ENCODE measurements at regions not wholly inside any gene's neighbourhood (a gene's known extent, or its start where the extent isn't known, plus 50 kb on each side); places are given as distances from the start of the nearest gene placed in this dataset.

DNA sequence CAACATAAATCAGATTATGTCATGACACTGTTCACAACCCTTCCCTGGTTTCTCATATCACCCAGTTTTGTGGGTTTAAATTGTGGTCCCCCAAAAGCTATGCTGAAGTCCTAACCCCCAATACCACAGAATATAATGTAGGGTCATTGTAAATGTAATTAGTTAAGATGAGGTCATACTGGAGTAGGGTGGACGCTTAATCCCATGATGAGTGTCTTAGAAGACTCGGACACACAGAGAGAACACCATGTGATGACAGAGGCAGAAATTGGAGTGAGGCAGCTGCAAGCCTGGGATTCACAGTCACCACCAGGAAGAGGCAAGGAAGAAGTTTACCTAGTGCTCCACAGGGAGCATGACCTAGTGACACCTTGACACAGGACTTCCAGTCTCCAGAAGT is 197.8 kb downstream of the SALL1 start:
- DNase-seq, result no peak

DNA sequence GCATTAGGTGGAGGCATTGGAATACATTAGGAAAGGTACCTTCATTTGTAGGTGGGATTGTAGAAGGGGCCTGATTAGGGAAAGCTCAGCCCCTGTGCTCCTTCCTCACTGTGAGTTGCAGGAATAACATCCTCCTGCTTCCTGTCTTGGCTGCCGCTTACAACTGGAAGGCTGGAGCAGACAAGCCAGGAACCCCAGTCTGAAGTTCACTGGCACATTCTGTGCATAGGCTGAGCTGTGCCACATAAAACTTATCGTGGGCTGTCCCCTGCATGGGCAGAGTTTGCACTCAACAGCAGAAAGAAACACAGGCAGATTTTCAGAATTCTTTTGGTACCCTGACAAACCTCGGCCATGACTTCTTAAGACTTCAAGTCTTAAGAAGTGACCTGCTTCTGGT is 200.1 kb downstream of the SALL1 start:
- DNase-seq, result no peak

DNA sequence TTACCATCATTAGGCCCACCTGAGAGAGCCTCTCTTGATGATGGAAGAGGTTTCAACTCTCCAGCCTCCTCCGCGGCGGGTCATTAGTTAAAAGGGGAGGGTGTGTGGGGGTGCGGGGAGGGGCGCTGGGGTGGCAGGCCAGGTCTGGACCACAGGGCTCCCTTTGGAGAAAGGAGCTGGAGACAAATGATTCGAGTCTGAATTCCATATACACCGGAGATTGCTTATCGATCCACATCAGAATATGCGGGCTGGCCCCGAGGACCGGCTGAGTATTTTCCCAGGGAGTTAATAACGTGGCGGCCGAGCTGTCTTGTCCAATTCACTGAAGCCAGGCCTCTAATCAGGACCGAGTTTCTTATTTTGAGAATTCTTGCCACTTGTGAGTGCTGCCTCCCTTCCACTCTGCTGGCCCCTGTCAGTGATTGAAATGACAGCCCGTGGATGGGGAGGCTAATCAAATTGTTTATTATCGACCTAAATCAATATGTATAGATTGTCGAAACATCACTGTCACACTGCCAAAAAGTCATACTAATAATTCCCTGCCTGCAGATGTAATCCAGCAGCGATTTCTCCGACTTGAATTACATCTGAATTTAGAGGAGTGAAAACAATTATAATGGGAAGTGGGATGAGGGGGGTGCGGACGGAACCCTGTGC is 202.7 kb downstream of the SALL1 start:
- DNase-seq, result no peak

DNA sequence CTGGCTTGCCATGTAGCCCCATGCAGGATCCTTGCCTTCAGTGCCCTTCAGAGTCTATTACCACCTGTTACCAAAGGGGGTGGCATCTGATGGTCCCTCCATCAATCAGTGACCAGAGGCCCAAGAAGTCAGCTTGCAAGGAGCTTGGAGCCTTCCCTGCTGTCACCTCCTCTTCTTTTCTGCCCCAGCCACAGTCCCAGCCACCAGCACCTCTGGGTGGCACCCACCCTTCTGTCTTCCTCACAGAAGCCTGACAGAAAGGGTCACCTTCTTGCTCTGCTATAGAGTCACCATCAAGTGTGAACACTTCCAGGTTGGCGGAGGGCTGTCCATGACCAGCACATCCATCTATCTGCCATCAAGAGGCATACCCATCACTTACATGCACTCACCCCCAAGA is 203.2 kb downstream of the SALL1 start:
- no peak for DNase-seq

DNA sequence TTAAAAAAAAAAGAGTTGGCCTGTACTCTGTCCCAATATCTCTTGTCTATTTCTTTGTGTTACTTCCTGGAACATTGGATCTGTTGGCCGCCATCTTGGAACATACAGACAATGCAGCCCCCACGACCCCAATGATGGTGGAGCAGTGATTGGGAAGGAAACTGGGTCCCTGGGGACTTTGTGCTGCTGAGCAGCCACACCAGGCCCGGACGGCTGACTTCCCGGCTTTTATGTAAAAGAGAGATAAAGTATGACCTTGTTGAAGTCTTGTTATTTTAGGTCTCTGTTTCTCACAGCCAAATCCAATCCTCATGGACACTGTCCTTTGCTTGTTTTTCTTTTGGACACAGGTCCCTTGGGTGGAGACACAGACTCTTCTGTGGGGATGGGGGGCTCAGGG is 204.5 kb downstream of the SALL1 start:
- DNase-seq, result no peak

DNA sequence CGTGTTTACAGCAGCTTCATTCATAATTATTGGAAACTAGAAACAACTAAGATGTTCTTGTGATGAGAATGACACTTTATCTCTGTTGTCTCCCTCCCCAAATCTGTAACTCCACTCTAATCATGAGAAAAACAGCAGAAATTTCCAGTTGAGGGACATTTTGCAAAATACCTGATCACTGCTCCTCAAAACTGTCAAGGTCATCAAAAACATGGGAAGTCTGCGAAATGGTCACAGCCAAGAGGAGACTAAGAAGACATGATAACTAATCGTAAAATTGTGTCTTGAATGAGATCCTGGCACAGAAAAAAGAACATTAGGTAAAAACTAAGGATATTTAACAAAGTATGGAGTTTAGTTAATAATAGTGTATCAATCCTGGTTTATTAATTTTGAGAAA is 204.2 kb downstream of the CYLD start:
- DNase-seq, result no peak

DNA sequence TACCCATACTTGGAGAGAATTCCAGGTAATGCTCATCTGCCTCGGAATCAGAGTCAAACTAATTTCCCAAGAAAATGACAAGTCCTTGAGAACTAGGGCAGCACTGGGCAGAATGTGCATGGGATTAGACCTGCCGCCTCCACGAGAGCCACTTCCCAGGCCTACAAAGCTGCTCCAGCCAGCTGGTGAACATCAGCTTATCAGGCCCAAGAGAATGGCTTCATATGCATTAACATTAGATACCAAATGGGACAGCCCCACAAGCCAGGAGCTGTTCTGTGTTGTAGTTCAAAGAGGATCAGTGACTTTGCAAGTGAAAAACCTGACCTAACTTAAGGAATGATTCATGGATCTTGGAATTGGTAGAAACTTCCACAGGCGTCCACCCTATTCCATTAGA is 203.3 kb downstream of the CYLD start:
- DNase-seq, result no peak

DNA sequence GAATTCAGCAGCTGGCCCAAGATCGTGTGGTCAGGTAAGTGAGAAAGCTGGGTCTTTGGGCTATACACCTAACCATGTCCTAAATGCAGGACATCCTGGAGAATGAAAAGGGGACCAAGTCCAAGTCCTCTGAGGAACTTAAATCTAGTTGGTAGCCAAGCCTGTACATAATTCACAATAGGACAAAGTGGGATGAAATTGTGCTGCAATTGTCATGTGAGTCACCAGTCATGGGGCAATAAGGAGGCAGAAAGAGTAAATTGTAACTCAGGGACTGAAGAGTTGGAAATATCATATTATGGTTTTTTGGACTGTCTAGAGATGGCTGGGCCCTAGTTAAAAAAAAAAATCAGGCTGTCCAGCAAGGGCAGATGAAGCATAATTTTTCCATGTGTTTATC is 202.6 kb downstream of the CYLD start:
- DNase-seq, result peak; percentile 43

DNA sequence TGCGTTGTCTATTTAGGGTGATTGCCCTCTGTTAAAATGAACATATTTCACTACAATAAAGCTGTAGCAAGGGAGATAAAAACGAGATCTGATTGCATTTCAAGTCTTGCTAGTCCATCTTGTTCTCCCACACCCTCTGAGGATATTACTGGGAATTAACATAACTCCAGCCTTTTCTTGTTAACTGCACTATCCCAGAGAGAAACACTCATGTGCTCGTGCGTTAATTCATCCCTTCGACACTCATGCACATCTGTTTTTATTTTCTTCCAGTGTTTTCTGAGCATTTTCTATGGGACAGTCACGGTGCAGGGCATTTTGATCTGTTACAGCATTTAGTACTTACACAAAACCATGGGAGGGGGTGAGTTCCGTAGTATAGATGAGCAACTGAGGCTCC is 202.1 kb downstream of the CYLD start:
- no peak for DNase-seq

DNA sequence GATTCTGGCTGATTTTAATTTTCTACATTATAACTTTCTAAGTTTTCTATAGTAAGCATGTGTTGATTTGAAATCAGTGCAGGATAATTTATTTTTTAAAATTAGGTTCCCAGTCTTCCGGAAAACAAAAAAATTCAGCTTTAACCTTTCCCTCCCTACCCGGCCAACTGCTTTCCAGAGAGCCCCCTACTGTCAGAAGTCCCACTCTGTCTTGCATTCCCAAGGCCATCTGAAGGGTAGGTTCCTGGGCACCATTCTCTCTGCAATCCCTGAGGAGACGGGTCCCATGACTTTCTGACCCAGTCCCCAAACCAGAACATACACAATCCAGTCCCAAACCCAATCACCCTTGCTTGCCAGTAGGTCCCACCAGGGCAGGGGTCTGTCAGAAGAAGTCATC is 200.3 kb downstream of the CYLD start:
- DNase-seq, result no peak

DNA sequence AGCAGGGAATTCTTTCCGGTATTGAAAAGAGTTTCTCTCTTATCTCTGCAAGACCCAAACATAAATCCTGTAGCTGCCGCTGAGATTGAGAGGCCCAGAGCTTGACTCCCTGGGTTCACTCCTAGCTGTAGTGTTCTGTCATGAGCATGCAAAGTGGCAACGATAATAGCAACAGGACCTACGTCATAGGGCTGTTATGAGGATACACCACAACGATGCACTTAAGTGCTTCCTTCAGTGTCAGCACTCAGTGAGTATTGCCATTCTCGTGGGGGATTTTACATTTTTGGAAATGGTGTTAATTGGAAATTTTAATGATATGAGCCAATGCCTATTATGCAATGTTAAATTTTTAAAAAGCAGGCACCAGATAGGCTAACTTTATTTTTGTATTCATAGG is 199.8 kb downstream of the CYLD start:
- DNase-seq, result no peak

DNA sequence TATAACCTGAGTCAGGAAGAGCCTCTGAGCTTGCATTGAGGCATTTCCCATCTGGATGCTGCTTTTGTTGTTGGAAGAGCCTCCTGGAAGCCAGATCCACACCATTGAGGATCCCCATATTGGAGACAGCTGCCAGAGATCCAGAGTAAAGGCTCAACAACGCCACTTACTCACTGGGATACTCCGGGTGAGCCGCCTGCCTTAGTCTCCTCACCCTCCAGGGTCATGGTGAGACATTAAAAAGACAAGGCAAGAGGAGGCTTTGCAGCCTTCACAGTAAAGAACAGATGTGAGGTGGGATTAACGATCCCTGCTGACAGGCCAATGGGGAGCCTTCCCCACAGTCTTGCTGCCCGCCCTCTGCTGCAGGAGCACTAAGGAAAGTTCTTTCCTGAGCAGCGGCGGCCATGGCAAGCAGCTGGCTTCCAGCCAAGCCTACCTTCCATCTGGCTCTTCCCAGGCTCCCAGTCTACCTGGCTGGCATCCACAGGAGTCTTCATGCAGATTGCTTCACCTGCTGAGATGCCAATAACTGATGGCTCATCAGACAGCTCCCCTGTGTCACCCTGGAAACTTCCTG is 198.5 kb downstream of the CYLD start:
- no peak for DNase-seq

DNA sequence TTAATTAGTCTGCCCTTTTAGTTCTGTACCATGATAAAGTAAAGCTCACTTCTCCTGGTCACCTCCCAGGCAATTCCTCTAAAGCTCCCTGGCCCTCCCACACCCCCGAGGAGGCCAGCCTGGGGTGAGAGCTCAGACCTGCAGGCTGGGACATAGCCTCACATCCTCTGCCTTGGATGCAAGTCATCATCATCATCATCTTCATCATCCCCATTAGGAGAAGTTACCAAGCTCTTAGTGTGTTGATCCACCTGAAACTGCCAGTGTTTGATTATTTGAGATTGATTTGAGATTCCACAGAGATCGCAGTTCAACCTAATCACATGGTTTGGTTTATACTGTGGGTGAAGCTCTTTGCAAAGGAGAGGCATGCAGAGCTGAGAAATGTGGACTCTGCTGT is 197.5 kb downstream of the CYLD start:
- DNase-seq, result no peak

DNA sequence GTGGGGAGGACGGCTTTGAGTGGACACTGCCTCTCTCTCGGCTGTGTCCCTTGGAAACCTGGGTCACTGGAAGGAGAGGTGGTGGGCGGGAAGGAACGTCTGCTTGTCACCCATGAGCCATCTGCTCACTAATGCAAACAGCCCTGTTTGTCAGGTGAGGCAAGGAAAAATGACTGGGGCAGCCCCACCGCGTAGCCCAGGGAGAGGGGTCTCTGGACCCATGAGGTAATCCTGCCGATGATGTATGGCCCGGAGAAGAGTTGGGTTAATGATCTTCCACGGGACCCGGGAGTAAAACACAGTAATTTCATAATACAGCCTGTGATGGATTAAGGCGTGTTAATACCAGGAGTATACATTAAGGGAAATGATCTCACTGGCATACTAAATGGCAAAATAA is 197.0 kb downstream of the CYLD start:
- DNase-seq, result no peak

DNA sequence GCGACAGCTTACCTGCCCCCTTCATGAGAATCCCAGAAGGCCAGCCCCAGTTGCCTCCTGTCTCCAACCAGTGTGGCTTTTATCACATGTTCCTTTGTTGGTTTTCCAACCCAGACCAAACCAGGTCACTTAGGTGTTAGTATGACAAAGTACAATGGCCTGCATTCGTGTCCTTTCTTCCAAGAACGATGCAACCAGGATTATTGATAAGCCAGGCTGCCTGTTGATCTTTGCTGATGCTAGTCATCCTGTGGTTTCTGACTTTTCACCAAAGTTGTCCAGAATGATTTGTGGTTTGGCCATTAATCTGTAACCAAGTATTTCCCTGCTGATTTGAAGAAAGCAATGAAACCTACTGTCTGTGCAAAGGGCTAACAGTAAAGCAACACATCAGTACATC is 191.4 kb downstream of the CYLD start:
- no peak for DNase-seq

DNA sequence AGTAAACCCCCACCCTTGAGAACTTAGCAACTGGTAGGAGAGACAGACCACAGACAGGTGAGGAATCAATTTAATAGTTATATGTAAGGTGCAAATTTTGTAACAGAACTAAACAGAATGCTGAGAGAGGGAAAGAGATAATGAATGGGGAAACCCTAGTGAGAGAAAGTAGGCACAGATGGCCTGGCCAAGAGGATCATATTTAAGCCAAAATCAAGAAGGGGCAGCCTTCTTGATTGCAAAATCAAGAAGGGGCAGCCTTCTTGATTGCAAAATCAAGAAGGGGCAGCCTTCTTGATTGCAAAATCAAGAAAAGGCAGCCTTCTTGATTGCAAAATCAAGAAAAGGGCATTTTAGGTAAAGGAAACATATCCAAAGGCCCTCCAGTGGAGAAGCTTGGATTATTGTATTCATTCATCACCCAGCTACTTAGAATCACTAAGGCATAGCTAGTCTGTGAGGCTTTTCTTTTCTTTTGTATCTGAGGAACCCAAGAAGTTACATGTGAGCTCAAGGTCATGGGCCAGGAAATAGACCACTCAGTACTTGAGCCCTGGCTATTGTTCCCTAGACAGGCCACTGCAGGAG is 190.6 kb downstream of the CYLD start:
- DNase-seq, result peak; percentile 7

DNA sequence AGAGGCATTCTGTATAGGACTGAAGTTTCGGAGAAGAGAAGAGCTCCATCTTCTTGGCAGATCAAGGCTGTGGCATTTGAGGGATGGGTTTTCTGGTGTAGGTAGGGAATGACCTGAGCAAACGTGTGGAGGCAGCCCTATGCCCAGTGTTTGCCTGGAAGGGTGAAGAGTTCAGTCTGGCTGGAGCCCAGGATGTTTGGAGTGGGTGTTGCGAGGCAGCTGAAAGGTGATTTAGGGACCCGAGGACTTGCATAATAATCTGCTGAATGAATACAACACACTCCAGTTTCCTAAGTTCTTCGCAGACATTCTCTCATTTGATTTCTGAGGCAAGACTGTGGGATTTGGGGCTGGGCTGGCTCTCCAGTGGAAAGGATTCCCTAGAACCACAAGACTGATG is 186.2 kb downstream of the CYLD start:
- no peak for DNase-seq

DNA sequence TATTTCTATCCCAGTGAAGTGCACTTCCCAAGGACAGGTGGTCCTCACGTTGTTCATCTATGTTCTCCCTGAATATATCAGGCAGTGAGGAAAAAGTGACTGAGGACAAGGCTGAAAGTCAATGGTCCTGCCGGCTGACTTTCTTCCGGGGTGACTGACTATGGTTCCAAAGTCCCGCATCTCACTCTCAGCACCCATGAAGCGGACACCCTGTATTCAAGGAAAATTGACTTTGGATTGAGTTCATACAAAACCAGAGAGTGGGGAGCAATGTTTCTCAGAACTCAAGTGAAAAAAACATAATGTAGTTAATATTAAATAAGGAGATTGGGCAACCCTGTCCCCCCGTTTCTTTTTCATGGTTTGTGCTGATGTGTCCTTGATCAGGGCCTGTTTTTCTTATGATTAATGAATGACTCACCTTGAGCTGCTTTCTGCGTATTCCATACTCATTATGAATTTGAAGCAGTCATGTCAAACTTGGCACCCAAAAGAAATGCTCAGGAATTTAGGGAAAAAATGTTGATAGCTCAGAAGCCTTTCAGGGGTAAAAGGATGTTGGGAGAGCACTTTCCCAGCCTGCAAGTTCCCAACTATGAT is 184.0 kb downstream of the CYLD start:
- DNase-seq, result no peak

DNA sequence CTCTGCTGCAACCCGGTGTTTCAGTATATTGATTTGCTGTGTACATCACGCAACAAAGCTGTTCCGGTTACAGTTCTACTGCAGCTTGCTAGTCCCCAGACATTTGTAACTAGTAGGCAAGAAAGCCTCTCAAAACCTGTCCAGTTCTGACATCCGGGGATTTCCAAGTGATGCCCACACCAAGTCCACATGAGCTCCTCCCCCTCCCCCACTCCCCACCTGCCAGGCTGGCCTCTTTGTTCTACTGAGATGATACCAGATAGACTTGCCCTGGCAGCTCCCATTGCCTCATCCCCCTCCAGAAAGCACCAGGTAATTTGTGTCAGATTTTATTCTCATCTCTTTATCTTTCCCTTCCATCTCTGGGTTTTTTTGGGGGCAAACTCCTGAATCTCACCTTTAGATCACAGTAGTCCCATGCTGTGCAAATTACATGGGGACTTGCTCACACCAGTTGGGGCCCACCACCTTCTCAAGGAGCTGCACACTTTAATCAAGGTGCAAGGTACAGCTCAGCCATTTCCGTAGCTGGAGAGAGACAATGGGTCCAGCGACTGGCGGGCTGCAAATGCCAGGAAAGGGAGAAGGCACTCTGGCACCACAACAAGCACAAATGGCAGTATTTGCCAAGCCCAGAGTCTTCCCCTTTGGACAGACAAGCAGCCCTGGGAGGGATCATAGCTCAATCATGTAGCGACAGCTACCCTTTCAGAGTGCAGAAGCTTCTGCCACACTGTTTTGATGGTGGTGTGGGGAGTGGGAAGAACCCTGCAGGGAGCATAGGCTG is 183.1 kb downstream of the CYLD start:
- no peak for DNase-seq

DNA sequence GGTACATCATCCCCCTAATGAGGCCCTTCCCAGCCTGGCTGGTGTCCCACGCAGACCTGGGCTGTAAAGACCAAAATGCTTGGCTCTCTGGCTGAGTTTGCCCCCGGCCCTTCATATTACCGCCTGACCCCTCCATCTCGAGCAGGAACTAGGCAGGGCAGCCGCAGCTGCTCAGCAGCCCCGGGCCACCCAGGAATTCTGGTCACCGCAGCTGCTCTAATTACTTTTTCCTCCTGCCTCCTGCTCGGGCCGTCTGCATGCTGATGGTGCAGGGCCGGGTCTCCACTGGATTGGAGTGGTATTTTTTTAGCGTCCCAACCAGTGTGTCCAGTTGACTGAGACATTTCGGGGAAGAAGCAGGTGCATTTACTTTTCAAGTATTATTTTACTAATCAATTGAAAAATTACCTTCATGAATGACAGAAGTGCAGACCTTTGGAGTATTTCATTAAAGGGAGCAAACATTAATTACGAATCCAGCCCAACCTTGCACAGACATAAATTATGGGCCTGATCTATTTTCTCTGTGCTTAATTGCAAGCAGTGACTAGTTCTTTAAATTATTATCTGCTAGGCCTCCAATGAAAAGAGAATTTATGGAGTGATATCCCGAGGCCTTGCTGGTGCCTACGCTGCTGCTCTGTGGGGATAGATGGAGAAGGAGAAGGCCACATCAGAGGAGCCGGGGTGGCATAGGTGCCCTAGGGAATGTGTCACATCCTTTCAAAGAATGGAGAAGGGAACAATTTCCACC is 176.2 kb downstream of the CYLD start:
- DNase-seq, result no peak

DNA sequence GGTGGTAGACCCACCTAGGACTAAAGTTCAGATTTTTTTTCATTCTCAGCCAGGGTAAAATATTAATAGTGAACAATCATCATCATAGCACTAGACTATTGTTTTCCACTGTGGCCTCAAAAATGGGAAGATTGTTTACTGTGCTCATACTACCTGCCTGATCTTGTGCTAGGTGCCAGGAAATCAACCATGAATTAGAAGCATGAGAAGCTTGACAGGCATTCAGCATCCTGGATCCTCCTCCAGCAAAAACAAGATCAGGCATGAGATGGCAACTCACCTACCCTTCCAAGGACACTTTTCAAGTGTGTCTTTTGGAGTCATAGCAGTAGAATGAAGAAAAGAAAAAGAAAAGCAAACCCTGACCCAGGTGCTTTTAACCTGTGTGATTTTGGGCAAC is 174.2 kb downstream of the CYLD start:
- no peak for DNase-seq

DNA sequence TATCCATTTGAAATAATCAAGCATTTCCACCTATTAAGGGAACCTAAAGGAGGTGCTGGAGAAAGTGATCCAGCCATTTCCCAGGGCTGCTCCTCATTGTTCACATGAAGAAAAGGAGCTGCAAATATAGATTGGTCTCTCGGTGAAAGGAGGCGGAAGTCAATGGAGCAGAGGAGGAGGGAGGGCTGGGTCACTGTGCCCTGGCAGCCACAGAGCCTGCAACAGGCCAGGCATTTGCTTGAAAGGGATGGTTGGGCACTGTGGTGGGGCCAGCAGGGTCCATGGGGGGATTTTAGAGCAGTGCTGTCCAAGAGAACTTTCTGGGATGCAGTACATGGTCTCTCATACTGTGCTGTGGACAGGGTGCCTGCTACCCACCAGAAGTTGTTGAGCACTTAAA is 173.2 kb downstream of the CYLD start:
- no peak for DNase-seq

DNA sequence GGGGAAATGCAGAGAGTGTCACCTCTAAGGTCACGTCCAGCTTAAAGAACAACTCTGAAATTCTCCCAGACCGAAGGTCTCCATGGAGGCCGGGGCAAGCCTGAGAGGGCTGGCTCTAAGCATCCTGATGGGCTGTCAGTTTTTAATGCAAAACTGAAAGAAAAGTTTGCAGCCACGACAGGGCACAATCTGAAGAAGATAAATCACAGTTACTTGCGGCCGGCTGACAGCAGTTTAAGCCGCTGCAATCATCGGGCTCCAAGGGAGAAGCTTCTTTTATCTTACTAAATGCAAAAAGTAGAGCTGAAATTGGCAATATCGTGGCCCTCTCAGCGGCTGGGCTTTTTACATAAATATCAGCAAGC is 168.8 kb downstream of the CYLD start:
- no peak for DNase-seq
